ENCODE measurements at regions not wholly inside any gene's neighbourhood (a gene's known extent, or its start where the extent isn't known, plus 50 kb on each side); places are given as distances from the start of the nearest gene placed in this dataset.
"Not testable (repeated sequence)": the region's sequence is repeated elsewhere in the genome, so short reads cannot be mapped to it uniquely, and the experiment has no call there.

- H2BK5ac ChIP-seq (ENCODE audit: low read depth, low read length, poor library complexity); H3K79me1 ChIP-seq (ENCODE audit: low read length); H2BK12ac ChIP-seq (ENCODE audit: low read length); H3K23ac ChIP-seq (ENCODE audit: low read length); H3K27ac ChIP-seq (ENCODE audit: low read depth, low read length); H2BK120ac ChIP-seq (ENCODE audit: insufficient read depth, low read length, poor library complexity); H2AK5ac ChIP-seq (ENCODE audit: low read length); H3K36me3 ChIP-seq (ENCODE audit: control insufficient read depth in 1 of 2, insufficient read depth in 2 of 2, low read length in 2 of 2); H3K27me3 ChIP-seq (ENCODE audit: insufficient read depth, low read length); DNase-seq; H3K79me2 ChIP-seq (ENCODE audit: control insufficient read depth, insufficient read depth, low read length, poor library complexity); H4K8ac ChIP-seq (ENCODE audit: low read depth, low read length); H4K91ac ChIP-seq (ENCODE audit: low read depth, low read length); H3K14ac ChIP-seq (ENCODE audit: low read length); H2AFZ ChIP-seq (ENCODE audit: insufficient read depth, low read length, poor library complexity); H3K9ac ChIP-seq (ENCODE audit: low read length); H3K9me3 ChIP-seq (ENCODE audit: insufficient read depth, low read depth, low read length); H3K4me1 ChIP-seq (ENCODE audit: control insufficient read depth in 1 of 2, insufficient read depth in 2 of 2, low read length in 2 of 2); H3K18ac ChIP-seq (ENCODE audit: low read length); H3K4me3 ChIP-seq (ENCODE audit: low read depth, low read length); H3K4me2 ChIP-seq (ENCODE audit: low read length); H4K12ac ChIP-seq (ENCODE audit: low read depth, low read length); H3K4ac ChIP-seq (ENCODE audit: low read depth, low read length): not testable (repeated sequence)
- no CpG with 5 or more reads among the region's 7 CpGs for WGBS (ENCODE audit: extremely low coverage, insufficient coverage, insufficient read length)
Measured at GRCh38 chr2:111545723-111546431, 338.1 kb downstream of the ANAPC1 start.

GRCh38 chr2:111546578-111546977 lies 337.4 kb downstream of the ANAPC1 start:
- not testable (repeated sequence) for H3K79me2 ChIP-seq (ENCODE audit: control insufficient read depth, insufficient read depth, low read length, poor library complexity); H4K12ac ChIP-seq (ENCODE audit: low read depth, low read length); DNase-seq; H4K8ac ChIP-seq (ENCODE audit: low read depth, low read length); H3K18ac ChIP-seq (ENCODE audit: low read length); H3K4me2 ChIP-seq (ENCODE audit: low read length); H2BK5ac ChIP-seq (ENCODE audit: low read depth, low read length, poor library complexity); H2BK120ac ChIP-seq (ENCODE audit: insufficient read depth, low read length, poor library complexity); H3K27me3 ChIP-seq (ENCODE audit: insufficient read depth, low read length); H4K91ac ChIP-seq (ENCODE audit: low read depth, low read length); H3K27ac ChIP-seq (ENCODE audit: low read depth, low read length); H3K9ac ChIP-seq (ENCODE audit: low read length); H2AK5ac ChIP-seq (ENCODE audit: low read length); H3K23ac ChIP-seq (ENCODE audit: low read length); H3K4me3 ChIP-seq (ENCODE audit: low read depth, low read length); H2AFZ ChIP-seq (ENCODE audit: insufficient read depth, low read length, poor library complexity); H3K79me1 ChIP-seq (ENCODE audit: low read length); H3K36me3 ChIP-seq (ENCODE audit: control insufficient read depth in 1 of 2, insufficient read depth in 2 of 2, low read length in 2 of 2); H3K14ac ChIP-seq (ENCODE audit: low read length); H3K4me1 ChIP-seq (ENCODE audit: control insufficient read depth in 1 of 2, insufficient read depth in 2 of 2, low read length in 2 of 2); H3K9me3 ChIP-seq (ENCODE audit: insufficient read depth, low read depth, low read length); H2BK12ac ChIP-seq (ENCODE audit: low read length); H3K4ac ChIP-seq (ENCODE audit: low read depth, low read length)
- no CpG with 5 or more reads among the region's 5 CpGs for WGBS (ENCODE audit: extremely low coverage, insufficient coverage, insufficient read length)

- H3K27ac ChIP-seq (ENCODE audit: low read depth, low read length); DNase-seq; H3K79me2 ChIP-seq (ENCODE audit: control insufficient read depth, insufficient read depth, low read length, poor library complexity); H3K79me1 ChIP-seq (ENCODE audit: low read length); H4K12ac ChIP-seq (ENCODE audit: low read depth, low read length); H3K4me1 ChIP-seq (ENCODE audit: control insufficient read depth in 1 of 2, insufficient read depth in 2 of 2, low read length in 2 of 2); H3K36me3 ChIP-seq (ENCODE audit: control insufficient read depth in 1 of 2, insufficient read depth in 2 of 2, low read length in 2 of 2); H3K4me2 ChIP-seq (ENCODE audit: low read length); H3K18ac ChIP-seq (ENCODE audit: low read length); H2BK120ac ChIP-seq (ENCODE audit: insufficient read depth, low read length, poor library complexity); H2AK5ac ChIP-seq (ENCODE audit: low read length); H3K4me3 ChIP-seq (ENCODE audit: low read depth, low read length); H3K14ac ChIP-seq (ENCODE audit: low read length); H3K27me3 ChIP-seq (ENCODE audit: insufficient read depth, low read length); H3K23ac ChIP-seq (ENCODE audit: low read length); H4K91ac ChIP-seq (ENCODE audit: low read depth, low read length); H3K4ac ChIP-seq (ENCODE audit: low read depth, low read length); H2AFZ ChIP-seq (ENCODE audit: insufficient read depth, low read length, poor library complexity); H3K9ac ChIP-seq (ENCODE audit: low read length); H2BK12ac ChIP-seq (ENCODE audit: low read length); H3K9me3 ChIP-seq (ENCODE audit: insufficient read depth, low read depth, low read length); H4K8ac ChIP-seq (ENCODE audit: low read depth, low read length); H2BK5ac ChIP-seq (ENCODE audit: low read depth, low read length, poor library complexity): not testable (repeated sequence)
- no CpG with 5 or more reads among the region's 2 CpGs for WGBS (ENCODE audit: extremely low coverage, insufficient coverage, insufficient read length)
Measured at GRCh38 chr2:111549174-111549573, 334.8 kb downstream of the ANAPC1 start.

- H3K4me2 ChIP-seq (ENCODE audit: low read length); H3K9me3 ChIP-seq (ENCODE audit: insufficient read depth, low read depth, low read length); H3K27ac ChIP-seq (ENCODE audit: low read depth, low read length); H3K36me3 ChIP-seq (ENCODE audit: control insufficient read depth in 1 of 2, insufficient read depth in 2 of 2, low read length in 2 of 2); H3K14ac ChIP-seq (ENCODE audit: low read length); H3K27me3 ChIP-seq (ENCODE audit: insufficient read depth, low read length); H2AFZ ChIP-seq (ENCODE audit: insufficient read depth, low read length, poor library complexity); H3K23ac ChIP-seq (ENCODE audit: low read length); H3K4ac ChIP-seq (ENCODE audit: low read depth, low read length); H3K9ac ChIP-seq (ENCODE audit: low read length); H2BK120ac ChIP-seq (ENCODE audit: insufficient read depth, low read length, poor library complexity); H3K79me1 ChIP-seq (ENCODE audit: low read length); H3K4me3 ChIP-seq (ENCODE audit: low read depth, low read length); H3K4me1 ChIP-seq (ENCODE audit: control insufficient read depth in 1 of 2, insufficient read depth in 2 of 2, low read length in 2 of 2); H2BK5ac ChIP-seq (ENCODE audit: low read depth, low read length, poor library complexity); H4K91ac ChIP-seq (ENCODE audit: low read depth, low read length); H3K79me2 ChIP-seq (ENCODE audit: control insufficient read depth, insufficient read depth, low read length, poor library complexity); H2AK5ac ChIP-seq (ENCODE audit: low read length); DNase-seq; H2BK12ac ChIP-seq (ENCODE audit: low read length); H4K8ac ChIP-seq (ENCODE audit: low read depth, low read length); H4K12ac ChIP-seq (ENCODE audit: low read depth, low read length); H3K18ac ChIP-seq (ENCODE audit: low read length): not testable (repeated sequence)
- WGBS (ENCODE audit: extremely low coverage, insufficient coverage, insufficient read length): no CpG with 5 or more reads among the region's 2 CpGs
Measured at GRCh38 chr2:111551428-111551827, 332.6 kb downstream of the ANAPC1 start.
